HEK293T (cell line): ENCODE measurements at regions not wholly inside any gene's neighbourhood (a gene's known extent, or its start where the extent isn't known, plus 50 kb on each side); places are given as distances from the start of the nearest gene placed in this dataset.
A peak's percentile ranks its signal among the peaks of the same experiment; 100 is the strongest.

Source experiments
- CTCF ChIA-PET: fragments of 350-600 bp; formaldehyde crosslinking; extraction: SDS; loops from one replicate; lab custom pipeline; 2021; ENCODE audit warnings: antibody characterized with exemption, inconsistent platforms; lab: Yijun Ruan, JAX
- POLR2A ChIA-PET: fragments of 350-600 bp; formaldehyde crosslinking; extraction: SDS; loops from one replicate; lab custom pipeline; 2020; ENCODE audit warnings: antibody characterized with exemption, inconsistent platforms; lab: Yijun Ruan, JAX
- DNase-seq: peaks from one replicate; pipeline ENCODE4 v3.0.0; 2012; ENCODE audit warnings: mixed read lengths; ENCODE audit errors: extremely low spot score
- ARNT ChIP-seq: fragments of 450-650 bp; IDR thresholded peaks from 2 replicates; pipeline ENCODE4 v1.6.1; 2017; ENCODE audit warnings: mild to moderate bottlenecking
- BHLHE40 ChIP-seq: fragments of 450-650 bp; IDR thresholded peaks from 2 replicates; pipeline ENCODE4 v1.6.1; 2016; ENCODE audit warnings: mild to moderate bottlenecking, moderate library complexity, borderline replicate concordance
- CTBP1 ChIP-seq: fragments of 450-650 bp; IDR thresholded peaks from 2 replicates; pipeline ENCODE4 v1.6.1; 2016; ENCODE audit warnings: borderline replicate concordance
- ELF4 ChIP-seq: fragments of 450-650 bp; IDR thresholded peaks from 2 replicates; pipeline ENCODE4 v1.6.1; 2017; ENCODE audit warnings: antibody characterized with exemption
- FOXA1 ChIP-seq: fragments of 450-650 bp; IDR thresholded peaks from 2 replicates; pipeline ENCODE4 v1.6.1; 2016; ENCODE audit warnings: mild to moderate bottlenecking
- FOXK2 ChIP-seq: fragments of 450-650 bp; IDR thresholded peaks from 2 replicates; pipeline ENCODE4 v1.6.1; 2016; ENCODE audit warnings: mild to moderate bottlenecking
- FOXM1 ChIP-seq: fragments of 450-650 bp; IDR thresholded peaks from 2 replicates; pipeline ENCODE4 v1.6.1; 2017; ENCODE audit warnings: mild to moderate bottlenecking, borderline replicate concordance
- HDGF ChIP-seq: fragments of 450-650 bp; IDR thresholded peaks from 2 replicates; pipeline ENCODE4 v1.6.1; 2017; ENCODE audit warnings: antibody characterized with exemption, borderline replicate concordance
- L3MBTL2 ChIP-seq: fragments of 450-650 bp; conservative IDR thresholded peaks from 2 replicates; pipeline ENCODE4 v1.6.1; 2016; ENCODE audit warnings: mild to moderate bottlenecking
- LEF1 ChIP-seq: fragments of 450-650 bp; IDR thresholded peaks from 2 replicates; pipeline ENCODE4 v1.6.1; 2017; ENCODE audit warnings: mild to moderate bottlenecking, borderline replicate concordance
- NFRKB ChIP-seq: fragments of 450-650 bp; IDR thresholded peaks from 2 replicates; pipeline ENCODE4 v1.6.1; 2016; ENCODE audit warnings: mild to moderate bottlenecking, moderate library complexity
- PKNOX1 ChIP-seq: fragments of 450-650 bp; IDR thresholded peaks from 2 replicates; pipeline ENCODE4 v1.6.1; 2016
- SP1 ChIP-seq: fragments of 450-650 bp; IDR thresholded peaks from 2 replicates; pipeline ENCODE4 v1.6.1; 2017
- SUZ12 ChIP-seq: fragments of 450-650 bp; IDR thresholded peaks from 2 replicates; pipeline ENCODE4 v1.6.1; 2016; ENCODE audit warnings: mild to moderate bottlenecking
- TARDBP ChIP-seq: fragments of 450-650 bp; IDR thresholded peaks from 2 replicates; pipeline ENCODE4 v1.6.1; 2016
- ZNF384 ChIP-seq: fragments of 450-650 bp; IDR thresholded peaks from 2 replicates; pipeline ENCODE4 v1.6.1; 2016

- no peak for DNase-seq
- TF ChIP-seq SP1, result no peak
- TF ChIP-seq ZNF384, result no peak
- TF ChIP-seq BHLHE40, result no peak
- TF ChIP-seq HDGF, result no peak
- TF ChIP-seq CTBP1, result no peak
- TF ChIP-seq TARDBP, result no peak
- TF ChIP-seq LEF1, result no peak
- TF ChIP-seq ELF4, result no peak
- TF ChIP-seq L3MBTL2, result no peak
- no peak for TF ChIP-seq FOXA1
- ChIA-PET CTCF (no interaction called here), POLR2A (no interaction called here)
These were observed 84.9 kb upstream of the CLDN18 start for GRCh38 chr3:137925080-137925479.

GRCh38 chr3:137926991-137927390 is 83.0 kb upstream of the CLDN18 start:
- TF ChIP-seq ARNT (no peak), TARDBP (no peak), BHLHE40 (no peak), HDGF (no peak), CTBP1 (no peak), NFRKB (no peak), ELF4 (no peak), SP1 (no peak), PKNOX1 (no peak), FOXM1 (no peak), L3MBTL2 (no peak)
- ChIA-PET POLR2A (no interaction called here), CTCF (no interaction called here)
- DNase-seq, result no peak

GRCh38 chr3:137930976-137931375 is 79.0 kb upstream of the CLDN18 start:
- POLR2A ChIA-PET, result no interaction called here
- TF ChIP-seq SUZ12 (no peak), ZNF384 (no peak), ELF4 (no peak), LEF1 (no peak), HDGF (no peak), FOXA1 (no peak), PKNOX1 (no peak), FOXM1 (no peak), NFRKB (no peak), TARDBP (no peak), BHLHE40 (no peak), SP1 (no peak), FOXK2 (no peak), CTBP1 (no peak), L3MBTL2 (no peak), ARNT (no peak)
- CTCF ChIA-PET, result no interaction called here
- no peak for DNase-seq

GRCh38 chr3:137938876-137939275 is 71.1 kb upstream of the CLDN18 start:
- ChIA-PET CTCF (no interaction called here), POLR2A (no interaction called here)
- no peak for TF ChIP-seq FOXM1
- no peak for TF ChIP-seq TARDBP
- TF ChIP-seq SP1, result no peak
- no peak for TF ChIP-seq CTBP1
- no peak for TF ChIP-seq FOXK2
- TF ChIP-seq BHLHE40, result no peak
- TF ChIP-seq L3MBTL2, result no peak
- no peak for TF ChIP-seq LEF1
- TF ChIP-seq SUZ12, result no peak
- TF ChIP-seq ARNT, result no peak
- no peak for TF ChIP-seq ZNF384
- no peak for TF ChIP-seq FOXA1
- TF ChIP-seq ELF4, result no peak
- no peak for TF ChIP-seq HDGF
- TF ChIP-seq NFRKB, result no peak
- no peak for TF ChIP-seq PKNOX1
- no peak for DNase-seq

GRCh38 chr3:137944593-137944992 is 65.4 kb upstream of the CLDN18 start:
- POLR2A ChIA-PET, result no interaction called here
- no peak for TF ChIP-seq TARDBP
- no peak for TF ChIP-seq FOXK2
- TF ChIP-seq FOXM1, result no peak
- no peak for TF ChIP-seq L3MBTL2
- CTCF ChIA-PET, result interaction anchor here (2.2 kb wide), 1 partner anchor 235 kb away, joined by 6 read pairs; no protein-coding TSS in a partner anchor
- no peak for DNase-seq

- DNase-seq, result peak; percentile 69
- ChIA-PET POLR2A (no interaction called here), CTCF (no interaction called here)
- TF ChIP-seq ZNF384 (no peak), BHLHE40 (no peak), FOXA1 (no peak), FOXM1 (no peak), L3MBTL2 (no peak), ELF4 (no peak), SP1 (no peak), FOXK2 (no peak), NFRKB (no peak), TARDBP (no peak), ARNT (no peak), PKNOX1 (no peak), CTBP1 (no peak), HDGF (no peak), SUZ12 (no peak), LEF1 (no peak)
These were observed 63.5 kb upstream of the CLDN18 start for GRCh38 chr3:137946356-137946973.
